ENCODE measurements at regions not wholly inside any gene's neighbourhood (a gene's known extent, or its start where the extent isn't known, plus 50 kb on each side); places are given as distances from the start of the nearest gene placed in this dataset.

DNA sequence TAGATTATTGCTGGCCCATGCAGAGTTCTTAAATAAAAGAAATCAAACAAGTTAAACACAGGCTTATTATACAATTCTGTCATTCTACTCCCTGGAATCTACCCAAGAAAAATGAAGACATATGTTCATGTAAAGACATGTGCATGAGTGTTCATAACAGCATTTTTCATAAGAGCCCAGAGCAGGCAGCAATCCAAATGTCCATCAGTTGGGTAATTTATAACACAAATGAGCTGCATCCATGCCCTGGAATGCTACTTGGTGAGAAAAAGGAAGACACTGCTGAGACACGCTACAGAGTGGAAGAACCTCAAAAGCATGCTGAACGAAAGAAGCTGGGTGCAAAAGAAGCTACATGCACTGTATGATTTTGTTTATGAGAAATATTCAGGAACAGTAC is 342.6 kb downstream of the TCERG1L start:
- Histone ChIP-seq H3K9me1 (ENCODE audit: insufficient read depth, low read length) (no peaks in the 10 kb centered on the region), H3K4me3 (ENCODE audit: insufficient read depth, low read depth, low read length) (no peak overlapping the region), H2BK15ac (ENCODE audit: low read depth, low read length) (no peak overlapping the region), H4K20me1 (ENCODE audit: insufficient read depth, low read length) (no peaks in the 10 kb centered on the region), H3K9me3 (ENCODE audit: control insufficient read depth, insufficient read depth, low read length) (peaks cover 30% of the 10 kb centered on the region), H2AK9ac (replicated peaks; ENCODE audit: low read depth, low read length, poor library complexity) (no peak overlapping the region), H3K27me3 (ENCODE audit: control insufficient read depth, insufficient read depth, low read length) (no peaks in the 10 kb centered on the region), H2BK5ac (ENCODE audit: low read depth, low read length, poor library complexity, severe bottlenecking) (no peak overlapping the region), H3K14ac (replicated peaks; ENCODE audit: low read depth, low read length) (no peak overlapping the region), H3K18ac (ENCODE audit: low read depth, low read length) (no peak overlapping the region), H3K4me1 (ENCODE audit: control insufficient read depth, insufficient read depth, low read length) (no peaks in the 10 kb centered on the region), H4K91ac (ENCODE audit: insufficient read depth, low read depth, low read length) (no peak overlapping the region), H2BK20ac (ENCODE audit: low read depth, low read length) (no peak overlapping the region), H2AK5ac (ENCODE audit: low read depth, low read length) (no peak overlapping the region), H4K8ac (ENCODE audit: low read depth in 2 of 2, low read length in 2 of 2) (no peak overlapping the region), H3K79me1 (ENCODE audit: low read depth in 1 of 2, low read length in 2 of 2) (no peaks in the 10 kb centered on the region), H3K36me3 (ENCODE audit: control insufficient read depth, insufficient read depth, low read length) (no peaks in the 10 kb centered on the region), H3K9ac (ENCODE audit: low read depth, low read length) (no peak overlapping the region), H3K27ac (ENCODE audit: insufficient read depth, low read length) (no peak overlapping the region), H4K5ac (ENCODE audit: low read depth, low read length) (no peak overlapping the region), H3K4me2 (ENCODE audit: low read depth, low read length) (no peak overlapping the region), H2BK120ac (ENCODE audit: low read depth, low read length) (no peak overlapping the region), H3K4ac (ENCODE audit: low read depth, low read length) (no peak overlapping the region), H3K23ac (ENCODE audit: low read depth, low read length) (no peak overlapping the region), H2AFZ (replicated peaks; ENCODE audit: low read length, poor library complexity) (no peak overlapping the region), H3K56ac (ENCODE audit: extremely low read depth, insufficient read depth, low read length) (no peak overlapping the region)
- CTCF ChIA-PET, result no interaction called here
- no peak for ATAC-seq (ENCODE audit: low read depth)
- in situ Hi-C loops (cut with MboI; ENCODE audit: low sequenced_read_pairs), result no loop called here
- BruUV-seq (replicated peaks), result no TSS peak
- dilution Hi-C loops (cut with HindIII; ENCODE audit: low sequenced_read_pairs, unreplicated experiment), result no loop called here
- WGBS, 2 experiments (ENCODE audit: extremely low coverage in 2 of 2, insufficient read length in 1 of 2), result no CpG with 5 or more reads among the region's 2 CpGs
- intact Hi-C loops (cut with micrococcal nuclease), result no loop called here
- DNase-seq, result no peak
- POLR2A ChIA-PET (ENCODE audit: unreplicated experiment), result no interaction called here
- no peak for TF ChIP-seq MAFK (IDR thresholded peaks at IDR 0.05; ENCODE audit: low read depth, low read length)
- no peak for TF ChIP-seq CEBPB (IDR thresholded peaks at IDR 0.05; ENCODE audit: low read depth, low read length)
- TF ChIP-seq, protein P1, sequence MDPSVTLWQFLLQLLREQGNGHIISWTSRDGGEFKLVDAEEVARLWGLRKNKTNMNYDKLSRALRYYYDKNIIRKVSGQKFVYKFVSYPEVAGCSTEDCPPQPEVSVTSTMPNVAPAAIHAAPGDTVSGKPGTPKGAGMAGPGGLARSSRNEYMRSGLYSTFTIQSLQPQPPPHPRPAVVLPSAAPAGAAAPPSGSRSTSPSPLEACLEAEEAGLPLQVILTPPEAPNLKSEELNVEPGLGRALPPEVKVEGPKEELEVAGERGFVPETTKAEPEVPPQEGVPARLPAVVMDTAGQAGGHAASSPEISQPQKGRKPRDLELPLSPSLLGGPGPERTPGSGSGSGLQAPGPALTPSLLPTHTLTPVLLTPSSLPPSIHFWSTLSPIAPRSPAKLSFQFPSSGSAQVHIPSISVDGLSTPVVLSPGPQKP (IDR thresholded peaks at IDR 0.05; ENCODE audit: borderline replicate concordance, low read depth, low read length), result no peak
- TF ChIP-seq RCOR1 (IDR thresholded peaks at IDR 0.05; ENCODE audit: insufficient replicate concordance, low read length), result no peak
- TF ChIP-seq, protein P2, sequence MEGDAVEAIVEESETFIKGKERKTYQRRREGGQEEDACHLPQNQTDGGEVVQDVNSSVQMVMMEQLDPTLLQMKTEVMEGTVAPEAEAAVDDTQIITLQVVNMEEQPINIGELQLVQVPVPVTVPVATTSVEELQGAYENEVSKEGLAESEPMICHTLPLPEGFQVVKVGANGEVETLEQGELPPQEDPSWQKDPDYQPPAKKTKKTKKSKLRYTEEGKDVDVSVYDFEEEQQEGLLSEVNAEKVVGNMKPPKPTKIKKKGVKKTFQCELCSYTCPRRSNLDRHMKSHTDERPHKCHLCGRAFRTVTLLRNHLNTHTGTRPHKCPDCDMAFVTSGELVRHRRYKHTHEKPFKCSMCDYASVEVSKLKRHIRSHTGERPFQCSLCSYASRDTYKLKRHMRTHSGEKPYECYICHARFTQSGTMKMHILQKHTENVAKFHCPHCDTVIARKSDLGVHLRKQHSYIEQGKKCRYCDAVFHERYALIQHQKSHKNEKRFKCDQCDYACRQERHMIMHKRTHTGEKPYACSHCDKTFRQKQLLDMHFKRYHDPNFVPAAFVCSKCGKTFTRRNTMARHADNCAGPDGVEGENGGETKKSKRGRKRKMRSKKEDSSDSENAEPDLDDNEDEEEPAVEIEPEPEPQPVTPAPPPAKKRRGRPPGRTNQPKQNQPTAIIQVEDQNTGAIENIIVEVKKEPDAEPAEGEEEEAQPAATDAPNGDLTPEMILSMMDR (conservative IDR thresholded peaks at IDR 0.05; ENCODE audit: low read depth, low read length), result no peak
- TF ChIP-seq FOS (IDR thresholded peaks at IDR 0.05; ENCODE audit: low read depth, low read length), result no peak
- no peak for TF ChIP-seq MAZ (IDR thresholded peaks at IDR 0.05; ENCODE audit: borderline replicate concordance, low read depth, low read length)
- TF ChIP-seq MXI1 (IDR thresholded peaks at IDR 0.05; ENCODE audit: borderline replicate concordance, low read depth, low read length), result no peak
- no peak for TF ChIP-seq BHLHE40 (IDR thresholded peaks at IDR 0.05; ENCODE audit: low read depth, low read length)
- no peak for TF ChIP-seq SMC3 (IDR thresholded peaks at IDR 0.05; ENCODE audit: low read depth, low read length)
- no peak for TF ChIP-seq POLR2A (IDR thresholded peaks at IDR 0.05; ENCODE audit: low read depth, low read length)
- TF ChIP-seq, protein P3, sequence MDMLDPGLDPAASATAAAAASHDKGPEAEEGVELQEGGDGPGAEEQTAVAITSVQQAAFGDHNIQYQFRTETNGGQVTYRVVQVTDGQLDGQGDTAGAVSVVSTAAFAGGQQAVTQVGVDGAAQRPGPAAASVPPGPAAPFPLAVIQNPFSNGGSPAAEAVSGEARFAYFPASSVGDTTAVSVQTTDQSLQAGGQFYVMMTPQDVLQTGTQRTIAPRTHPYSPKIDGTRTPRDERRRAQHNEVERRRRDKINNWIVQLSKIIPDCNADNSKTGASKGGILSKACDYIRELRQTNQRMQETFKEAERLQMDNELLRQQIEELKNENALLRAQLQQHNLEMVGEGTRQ (IDR thresholded peaks at IDR 0.05; ENCODE audit: low read depth, low read length), result no peak
- no peak for TF ChIP-seq RFX5 (IDR thresholded peaks at IDR 0.05; ENCODE audit: low read depth, low read length)
- TF ChIP-seq NFE2L2 (IDR thresholded peaks at IDR 0.05; ENCODE audit: low read depth, low read length), result no peak
- TF ChIP-seq RAD21 (IDR thresholded peaks at IDR 0.05; ENCODE audit: low read length), result no peak
- no peak for TF ChIP-seq CHD1 (IDR thresholded peaks at IDR 0.05; ENCODE audit: low read depth, low read length)
